SK-N-MC (cell line): ENCODE measurements at regions not wholly inside any gene's neighbourhood (a gene's known extent, or its start where the extent isn't known, plus 50 kb on each side); places are given as distances from the start of the nearest gene placed in this dataset.

Experiments used
- EZH2 ChIP-seq: fragments of 200-600 bp; sonication (generic); IDR thresholded peaks from one replicate; pipeline ENCODE4 v1.6.1; 2017; ENCODE audit warnings: antibody characterized with exemption
- FOXP2 ChIP-seq: optimal IDR thresholded peaks from 2 replicates; pipeline ENCODE3; 2011; ENCODE audit warnings: mild to moderate bottlenecking, moderate library complexity; ENCODE audit not compliant: insufficient read depth; ENCODE audit errors: extremely low read length, control extremely low read depth
- POLR2AphosphoS5 ChIP-seq: IDR thresholded peaks from 2 replicates; pipeline ENCODE4 v1.6.1; 2012; ENCODE audit warnings: mild to moderate bottlenecking, low read depth, low read length, borderline replicate concordance

DNA sequence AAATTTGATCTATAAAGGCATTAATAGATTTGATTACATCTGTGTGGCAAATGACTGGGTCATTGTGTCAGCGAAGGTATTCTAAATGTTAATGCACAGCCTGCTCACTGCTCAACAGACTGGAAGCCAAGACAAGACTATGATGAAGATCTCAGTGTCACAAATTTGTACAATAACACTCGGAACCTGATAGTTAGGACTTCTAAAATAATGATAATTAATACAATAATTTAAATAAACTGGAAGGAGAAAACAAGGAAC lies 217.4 kb downstream of the CENPC start:
- TF ChIP-seq POLR2AphosphoS5 (no peak), EZH2 (no peak), FOXP2 (no peak)
